ENCODE measurements at regions not wholly inside any gene's neighbourhood (a gene's known extent, or its start where the extent isn't known, plus 50 kb on each side); places are given as distances from the start of the nearest gene placed in this dataset.

DNA sequence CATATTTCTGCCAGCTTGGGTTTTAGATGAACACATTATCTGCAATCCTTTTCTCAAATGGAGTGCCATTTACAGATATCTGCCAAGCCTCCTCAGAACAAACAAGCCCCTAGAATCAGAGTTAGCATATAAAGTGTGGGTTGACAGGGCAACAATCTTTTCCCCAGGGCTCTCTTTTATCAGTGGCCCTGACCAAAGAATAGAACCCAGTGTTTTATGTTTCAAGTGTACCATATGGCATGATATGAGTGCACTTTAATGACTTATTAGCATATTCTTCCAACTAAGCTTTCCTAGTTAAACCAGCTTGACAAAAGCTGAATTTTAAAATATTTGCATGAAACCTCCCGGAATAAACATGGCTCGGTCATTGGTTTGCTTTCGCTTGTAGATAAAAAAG, 57.3 kb downstream of the EVX1 start:
- no peak for TF ChIP-seq CTCF (IDR thresholded peaks at IDR 0.05; ENCODE audit: low read depth, low read length)
- DNase-seq (ENCODE audit: low read depth in 2 of 2): no peak
- H3K4me3 ChIP-seq (replicated peaks in 1 of 2; ENCODE audit: low read depth in 2 of 2, low read length in 2 of 2): no peak overlapping the region

- TF ChIP-seq CTCF (IDR thresholded peaks at IDR 0.05; ENCODE audit: low read depth, low read length): no peak
- no peak overlapping the region for H3K4me3 ChIP-seq (replicated peaks in 1 of 2; ENCODE audit: low read depth in 2 of 2, low read length in 2 of 2)
- peak in 1 of 2 donors; percentile 9 for DNase-seq (ENCODE audit: low read depth in 2 of 2)
These were observed 57.8 kb downstream of the EVX1 start for GRCh38 chr7:27300421-27300820.

DNA sequence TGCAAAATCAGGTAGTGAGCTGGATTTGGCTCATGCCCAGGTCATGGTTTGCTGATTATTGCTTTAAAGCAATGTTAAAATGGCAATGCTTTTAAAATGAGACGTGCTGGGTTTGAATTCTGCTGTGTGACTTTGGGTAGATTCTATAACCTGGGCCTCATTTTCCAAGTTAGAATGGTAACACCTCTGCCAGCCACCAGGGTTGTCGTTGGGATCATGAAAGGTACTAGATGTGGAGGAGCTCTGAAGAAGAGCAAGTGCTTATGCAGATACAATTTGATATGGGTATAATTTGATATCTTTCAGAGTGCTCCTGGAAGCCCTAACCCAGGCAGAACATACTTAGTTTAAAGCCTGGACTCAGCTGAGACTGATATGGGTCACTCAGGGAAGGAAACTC, 60.0 kb downstream of the EVX1 start:
- no peak for DNase-seq (ENCODE audit: low read depth in 2 of 2)
- no peak for TF ChIP-seq CTCF (IDR thresholded peaks at IDR 0.05; ENCODE audit: low read depth, low read length)
- H3K4me3 ChIP-seq (replicated peaks in 1 of 2; ENCODE audit: low read depth in 2 of 2, low read length in 2 of 2): no peak overlapping the region

DNA sequence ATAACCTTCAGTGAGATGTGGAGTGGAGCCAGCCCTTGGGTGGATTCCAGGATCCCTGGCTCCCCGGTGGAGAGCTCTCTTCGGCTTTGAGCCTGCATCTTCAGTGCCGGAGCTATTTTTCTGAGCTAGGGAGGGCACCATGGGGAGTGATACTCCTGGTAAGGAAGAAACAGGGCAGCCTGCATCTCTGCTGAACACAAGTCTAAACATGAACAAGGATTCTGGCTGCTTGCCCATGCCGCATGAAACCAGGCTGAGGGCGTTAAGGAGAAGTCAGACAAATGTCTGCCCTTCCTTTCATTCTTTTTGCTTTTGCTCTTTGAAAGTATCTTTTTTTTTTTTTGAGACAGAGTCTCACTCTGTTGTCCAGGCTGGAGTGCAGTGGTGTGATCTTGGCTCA, 60.4 kb downstream of the EVX1 start:
- TF ChIP-seq CTCF (IDR thresholded peaks at IDR 0.05; ENCODE audit: low read depth, low read length): no peak
- no peak overlapping the region for H3K4me3 ChIP-seq (replicated peaks in 1 of 2; ENCODE audit: low read depth in 2 of 2, low read length in 2 of 2)
- DNase-seq (ENCODE audit: low read depth in 2 of 2): no peak

GRCh38 chr7:27305854-27306253, 63.3 kb downstream of the EVX1 start:
- TF ChIP-seq CTCF (IDR thresholded peaks at IDR 0.05; ENCODE audit: low read depth, low read length): no peak
- no peak for DNase-seq (ENCODE audit: low read depth in 2 of 2)
- no peak overlapping the region for H3K4me3 ChIP-seq (replicated peaks in 1 of 2; ENCODE audit: low read depth in 2 of 2, low read length in 2 of 2)

DNA sequence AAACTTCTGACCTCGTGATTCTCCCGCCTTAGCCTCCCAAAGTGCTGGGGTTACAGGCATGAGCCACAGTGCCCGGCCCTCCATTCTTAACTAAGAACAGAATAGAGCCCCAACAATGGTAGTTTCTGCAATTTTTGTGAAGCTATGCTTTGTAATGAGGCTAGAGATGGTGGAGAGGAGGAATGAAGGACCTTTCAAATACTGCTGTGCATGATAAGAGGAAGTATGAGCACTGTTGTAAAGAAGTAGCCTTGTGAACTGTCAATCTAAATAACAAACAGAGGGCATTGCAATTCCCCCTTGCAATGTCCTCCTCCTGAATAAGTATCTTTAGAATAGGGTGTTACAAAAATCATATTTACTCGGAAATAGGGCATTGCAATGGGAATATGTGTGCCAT, 70.2 kb downstream of the EVX1 start:
- TF ChIP-seq CTCF (IDR thresholded peaks at IDR 0.05; ENCODE audit: low read depth, low read length): no peak
- no peak for DNase-seq (ENCODE audit: low read depth in 2 of 2)
- H3K4me3 ChIP-seq (replicated peaks in 1 of 2; ENCODE audit: low read depth in 2 of 2, low read length in 2 of 2): no peak overlapping the region

- no peak overlapping the region for H3K4me3 ChIP-seq (replicated peaks in 1 of 2; ENCODE audit: low read depth in 2 of 2, low read length in 2 of 2)
- TF ChIP-seq CTCF (IDR thresholded peaks at IDR 0.05; ENCODE audit: low read depth, low read length): no peak
- no peak for DNase-seq (ENCODE audit: low read depth in 2 of 2)
These were observed 71.5 kb downstream of the EVX1 start for GRCh38 chr7:27314111-27314510.

Measured in cardiac fibroblast (primary cell).